Brain pericyte (primary cell): ENCODE measurements at regions not wholly inside any gene's neighbourhood (a gene's known extent, or its start where the extent isn't known, plus 50 kb on each side); places are given as distances from the start of the nearest gene placed in this dataset.
A peak's percentile ranks its signal among the peaks of the same experiment; 100 is the strongest.

ENCODE experiments used
- DNase-seq: peaks from one replicate; pipeline ENCODE4 v3.0.0-alpha.2; 2012; ENCODE audit warnings: low read depth, low spot score

DNA sequence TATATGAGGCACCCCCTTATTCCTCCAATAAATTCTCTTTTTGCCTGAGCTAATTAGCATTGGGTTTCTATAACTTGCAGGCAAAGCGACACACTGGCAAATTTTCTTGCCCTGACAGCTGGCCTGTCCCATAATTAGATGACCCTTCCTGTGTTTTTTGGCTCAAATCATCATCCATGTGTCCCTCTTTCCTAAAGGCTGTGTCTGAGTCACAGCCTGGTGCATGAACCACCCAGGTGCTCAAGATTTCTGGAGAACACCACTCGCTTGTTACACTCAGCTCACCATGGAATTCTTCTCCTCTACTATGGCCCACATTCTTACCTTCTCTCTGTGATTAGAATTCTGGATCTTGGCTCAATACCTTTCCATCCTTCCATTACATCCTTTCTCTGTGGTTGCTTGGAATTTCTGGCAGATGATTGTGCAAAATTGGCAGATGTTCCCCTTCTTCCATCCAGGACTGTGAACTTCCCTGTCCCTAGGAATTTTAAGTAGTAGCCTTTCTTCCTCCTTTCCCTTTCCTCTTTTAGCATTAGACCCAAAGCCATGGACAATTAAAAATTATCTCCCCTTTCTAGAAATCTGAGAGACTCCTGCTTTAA, 116.0 kb upstream of the ANKRD1 start:
- DNase-seq: no peak

DNA sequence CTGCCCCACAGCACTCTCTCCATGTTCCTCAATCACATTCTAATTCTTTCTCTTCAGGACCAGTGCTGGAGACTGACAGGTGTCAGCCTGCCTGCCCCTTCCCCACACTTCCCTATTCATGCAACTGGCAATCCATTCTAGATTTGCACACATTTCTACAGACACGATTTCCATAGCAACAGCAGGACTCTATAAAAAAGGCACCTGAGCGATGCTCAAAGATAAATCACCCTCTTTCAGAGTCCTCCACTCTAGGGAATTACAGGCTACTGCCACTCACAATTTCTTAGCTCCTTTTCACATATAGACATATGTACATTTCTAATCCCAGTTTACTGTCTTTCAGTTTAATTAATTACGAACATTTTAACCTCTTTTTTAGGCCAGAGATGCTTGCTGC, 118.1 kb upstream of the ANKRD1 start:
- no peak for DNase-seq

DNA sequence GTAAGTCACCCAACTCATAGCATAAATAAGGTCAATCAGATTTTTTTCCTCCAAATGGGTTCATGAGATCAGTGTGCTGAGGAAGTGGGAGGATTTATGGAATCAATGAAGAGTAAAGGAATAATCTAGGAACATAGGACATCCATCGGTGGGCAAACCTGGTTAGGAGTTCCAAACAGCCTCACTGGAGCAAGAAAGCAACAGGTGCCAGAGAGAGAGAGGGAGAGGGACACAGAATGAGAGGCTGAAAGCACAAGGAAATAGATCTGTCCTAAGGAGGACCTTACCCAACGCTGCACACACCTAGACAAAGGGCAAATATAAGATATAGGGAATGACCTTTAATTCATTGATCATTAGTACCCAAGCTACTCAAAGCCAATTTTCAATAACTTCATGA, 119.5 kb upstream of the ANKRD1 start:
- DNase-seq: no peak

DNA sequence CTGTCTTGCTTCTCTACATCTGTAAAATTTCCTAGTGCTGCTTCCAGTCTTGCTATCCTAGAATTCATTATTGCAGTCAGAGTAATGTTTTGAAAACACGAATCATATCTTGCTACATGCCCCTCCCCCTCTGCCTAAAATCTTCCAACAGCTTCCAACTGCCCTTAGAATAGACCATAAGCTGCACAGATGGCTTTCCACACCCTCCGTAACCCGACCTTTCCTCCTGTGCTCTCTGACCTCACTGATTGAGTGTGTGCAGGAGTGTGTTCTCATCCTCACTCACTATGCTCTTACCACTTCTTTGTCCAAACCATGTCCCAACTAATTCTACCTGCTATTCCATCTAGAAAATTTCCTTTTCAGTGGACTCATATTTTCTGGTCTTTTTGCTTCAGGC, 121.2 kb upstream of the ANKRD1 start:
- no peak for DNase-seq

DNA sequence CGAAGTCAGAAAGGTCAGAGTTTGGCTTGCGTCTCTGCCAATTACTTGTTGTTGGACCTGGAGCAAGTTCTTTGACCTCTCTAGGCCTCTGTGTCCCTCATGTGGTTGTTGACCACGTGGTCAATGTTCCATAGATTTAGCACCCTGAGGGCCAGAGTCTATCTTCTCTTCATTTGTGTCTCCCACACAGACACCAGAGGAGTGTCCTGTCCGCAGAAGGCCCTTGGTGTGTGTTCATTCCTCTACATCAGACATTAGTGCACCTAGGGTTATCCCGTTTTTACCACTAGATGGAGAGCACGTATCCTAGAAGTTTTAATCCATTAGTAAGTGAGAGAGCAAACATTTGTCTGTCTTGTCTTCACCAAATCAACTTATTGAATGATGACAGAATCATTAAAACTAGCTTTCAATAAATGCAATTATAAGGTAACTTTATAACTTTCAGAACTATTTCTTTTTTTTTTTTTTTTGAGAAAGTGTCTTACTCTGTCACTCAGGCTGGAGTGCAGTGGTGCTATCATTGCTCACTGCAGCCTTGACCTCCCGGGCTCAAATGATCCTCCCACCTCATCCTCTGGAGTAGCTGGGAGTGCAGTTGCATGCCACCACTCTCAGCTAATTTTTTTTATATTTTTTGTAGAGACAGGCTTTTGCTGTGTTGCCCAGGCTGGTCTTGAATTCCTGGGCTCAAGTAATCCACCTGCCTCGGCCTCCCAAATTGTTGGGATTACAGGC, 122.5 kb upstream of the ANKRD1 start:
- DNase-seq: no peak

DNA sequence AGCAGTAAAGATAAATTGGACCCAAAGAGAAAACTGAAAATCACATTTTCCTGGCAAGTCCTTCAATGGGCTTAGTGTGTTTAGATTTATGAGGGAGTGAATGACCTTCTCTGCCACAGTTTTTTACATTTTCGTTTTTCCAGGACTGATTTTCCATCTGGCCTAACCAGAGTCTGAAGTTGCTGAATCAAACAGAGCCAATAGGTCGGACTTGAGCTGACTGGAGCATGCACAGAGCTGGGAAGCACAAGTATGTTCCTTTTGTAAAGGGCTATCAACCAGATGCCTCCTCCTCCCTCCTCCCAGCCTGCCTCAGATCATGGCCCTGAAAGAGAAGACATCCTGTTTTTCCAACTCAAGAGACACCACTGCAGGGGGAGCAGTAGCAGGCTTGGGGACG, 126.0 kb upstream of the ANKRD1 start:
- no peak for DNase-seq

DNA sequence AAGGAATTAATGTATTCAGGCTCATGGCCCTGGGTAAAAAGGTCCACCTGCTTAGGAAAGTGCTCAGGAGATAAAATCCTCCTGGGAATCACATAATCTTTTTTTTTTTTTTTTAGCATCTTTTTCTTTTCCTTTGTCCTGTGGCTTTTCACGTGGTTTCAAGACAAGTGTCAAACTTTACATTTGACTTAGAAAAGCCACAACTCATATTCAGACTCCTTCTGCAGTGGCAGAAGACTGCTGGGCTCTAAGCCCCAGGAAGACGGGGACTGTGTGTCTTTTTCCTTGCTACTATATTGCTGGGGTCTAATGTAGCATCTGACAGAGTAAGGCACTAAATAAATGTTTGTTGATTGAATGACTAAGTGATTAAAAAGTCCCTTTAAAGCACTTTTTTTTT, 127.5 kb upstream of the ANKRD1 start:
- no peak for DNase-seq

DNA sequence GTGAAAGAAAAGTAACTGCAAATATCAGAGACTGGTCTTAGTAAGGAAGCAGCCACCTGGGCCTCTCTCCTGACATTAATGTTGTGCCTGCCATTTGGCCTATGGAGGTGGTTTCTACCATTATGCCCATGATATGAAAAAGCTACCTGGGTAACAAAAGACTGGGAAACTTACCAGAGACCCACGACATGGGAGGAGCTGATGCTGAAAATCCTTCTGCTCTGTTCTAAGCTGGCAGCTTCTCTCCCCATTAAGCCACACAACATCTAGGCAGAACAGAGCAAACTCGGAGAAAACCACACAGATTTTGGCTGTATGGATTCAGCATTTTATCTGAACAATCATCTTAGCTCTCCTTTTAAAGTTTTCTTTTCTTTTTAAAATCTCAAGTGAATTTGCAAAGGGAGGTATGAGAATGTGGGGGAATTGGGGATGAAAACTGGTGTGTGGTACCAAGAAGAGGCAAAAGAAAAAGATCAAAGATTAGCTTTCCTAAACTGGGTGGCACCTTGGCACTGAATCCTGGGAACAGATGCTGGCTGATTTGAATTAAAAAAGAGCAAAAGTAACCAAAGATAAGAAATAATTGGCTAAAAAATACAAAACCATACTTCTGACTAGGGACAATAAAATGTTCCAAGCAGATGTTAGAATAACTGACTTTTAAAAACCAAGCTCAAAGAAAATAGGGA, 128.6 kb upstream of the ANKRD1 start:
- no peak for DNase-seq

DNA sequence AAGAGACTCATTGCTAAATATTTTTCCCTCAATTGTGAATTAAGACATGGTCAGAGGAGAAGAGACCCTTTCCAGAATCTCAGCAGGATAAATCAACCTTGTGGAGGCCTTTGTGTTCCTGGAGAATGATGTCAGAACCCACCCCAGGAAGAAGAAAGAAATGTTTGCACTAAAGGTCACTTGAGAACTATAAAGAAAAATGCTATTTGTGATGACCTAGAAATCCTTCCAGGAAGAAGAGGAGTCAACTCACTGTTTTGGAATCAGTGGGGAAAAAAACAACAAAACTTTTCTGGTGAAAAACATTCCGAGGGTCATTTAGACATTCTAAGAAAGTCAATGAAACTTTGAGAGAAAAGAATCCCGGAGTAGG, 129.1 kb upstream of the ANKRD1 start:
- peak; percentile 50 for DNase-seq

DNA sequence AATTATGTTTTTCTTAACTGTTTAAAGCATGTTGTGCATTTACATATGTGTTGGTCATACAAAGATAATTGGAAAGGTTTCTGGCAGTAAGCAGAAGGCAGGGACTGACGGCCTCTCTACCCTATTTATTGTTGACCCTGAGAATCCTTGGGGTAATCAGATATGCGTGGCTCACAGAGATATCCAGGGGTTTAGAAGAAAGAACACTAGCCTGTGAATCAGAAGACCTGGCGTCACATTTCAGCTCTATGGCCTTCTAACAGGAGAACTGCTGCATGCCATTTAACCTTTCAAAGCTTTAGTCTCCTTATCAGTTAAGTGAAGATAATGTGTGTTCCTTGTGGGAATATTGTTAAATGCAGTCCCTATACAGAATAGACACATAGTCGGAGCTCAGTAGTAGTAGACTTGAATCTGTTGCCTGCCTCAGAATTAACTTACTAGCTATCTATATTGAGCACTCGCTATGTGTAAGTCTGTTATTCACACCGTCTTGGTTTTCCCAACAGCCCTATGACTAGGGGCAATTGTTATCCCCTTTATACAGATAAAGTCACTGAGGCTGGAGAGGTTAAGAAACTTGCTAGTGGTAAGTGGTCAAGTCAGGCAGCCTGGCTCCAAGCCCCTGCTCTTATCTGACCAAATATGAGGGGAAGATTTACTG, 129.6 kb upstream of the ANKRD1 start:
- no peak for DNase-seq

DNA sequence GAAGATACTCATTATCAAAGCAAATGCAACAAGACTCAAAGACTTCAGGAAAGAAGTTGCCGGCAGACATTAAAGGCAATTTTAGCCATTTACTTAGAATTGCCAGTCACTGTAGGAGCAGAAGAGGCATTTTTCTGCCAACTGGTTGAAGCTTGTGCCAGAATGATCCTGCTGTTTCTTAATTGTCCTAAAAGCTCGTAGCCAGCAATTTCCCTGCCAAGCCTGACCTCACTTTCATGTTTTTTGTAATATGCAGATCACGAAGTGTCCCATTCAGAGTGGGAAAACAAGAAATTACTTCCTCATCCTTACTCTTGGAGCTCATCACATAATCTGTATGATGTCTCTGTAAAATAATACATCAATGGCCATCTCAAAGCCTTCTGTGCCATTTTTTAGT, 130.9 kb upstream of the ANKRD1 start:
- no peak for DNase-seq

DNA sequence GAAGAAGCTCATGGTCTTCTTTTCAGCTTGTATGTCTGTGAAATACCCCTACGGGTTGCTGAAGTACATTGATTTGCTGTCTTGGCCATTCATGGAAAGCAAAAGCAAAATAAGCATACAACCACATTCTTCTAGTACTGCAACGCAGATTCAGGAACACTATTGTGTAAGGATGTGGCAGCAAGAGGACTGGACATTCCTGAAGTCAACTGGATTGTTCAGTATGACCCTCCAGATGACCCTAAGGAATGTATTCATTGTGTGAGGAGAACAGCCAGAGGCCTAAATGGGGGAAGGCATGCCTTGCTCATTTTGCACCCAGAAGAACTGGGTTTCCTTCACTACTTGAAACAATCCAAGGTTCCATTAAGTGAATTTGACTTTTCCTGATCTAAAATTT, 133.4 kb upstream of the ANKRD1 start:
- DNase-seq: no peak

DNA sequence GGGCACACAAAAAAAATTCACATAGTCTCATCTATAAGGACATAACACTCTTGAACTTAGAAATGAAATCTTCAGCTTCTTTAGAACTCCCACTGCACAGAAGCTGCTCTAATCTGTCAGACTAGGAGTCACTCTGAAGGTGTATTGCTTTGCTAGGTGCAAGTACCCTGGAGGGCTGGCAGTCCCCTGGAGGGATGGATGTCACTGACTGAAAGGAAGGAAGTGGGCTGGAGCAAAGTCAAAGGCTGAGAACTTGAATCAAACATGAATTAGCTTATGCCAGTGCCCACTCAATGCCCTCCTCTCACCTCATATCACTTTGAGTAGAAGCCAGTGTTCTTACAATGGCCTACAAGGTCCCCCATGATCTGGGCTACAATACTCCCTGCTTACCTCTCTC, 140.3 kb upstream of the ANKRD1 start:
- DNase-seq: no peak

DNA sequence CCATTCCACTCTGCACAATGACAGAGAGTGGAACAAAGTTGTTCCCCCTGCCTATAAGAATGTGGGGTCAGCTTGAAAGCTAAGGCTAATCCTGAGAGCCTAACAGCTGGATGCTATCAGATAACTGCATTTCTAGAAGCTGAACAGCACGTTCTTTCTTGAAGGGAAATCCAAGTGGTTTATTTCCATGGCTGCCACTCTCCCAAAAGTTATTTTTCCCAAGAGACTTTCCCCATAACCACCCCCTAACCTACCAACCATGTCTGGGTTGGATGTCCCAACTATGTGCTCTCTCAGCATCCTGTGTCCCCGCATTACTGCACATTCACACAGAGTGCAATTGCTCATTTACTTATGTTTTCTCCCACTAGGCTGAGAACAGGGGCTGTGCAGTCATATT, 140.7 kb upstream of the ANKRD1 start:
- no peak for DNase-seq

DNA sequence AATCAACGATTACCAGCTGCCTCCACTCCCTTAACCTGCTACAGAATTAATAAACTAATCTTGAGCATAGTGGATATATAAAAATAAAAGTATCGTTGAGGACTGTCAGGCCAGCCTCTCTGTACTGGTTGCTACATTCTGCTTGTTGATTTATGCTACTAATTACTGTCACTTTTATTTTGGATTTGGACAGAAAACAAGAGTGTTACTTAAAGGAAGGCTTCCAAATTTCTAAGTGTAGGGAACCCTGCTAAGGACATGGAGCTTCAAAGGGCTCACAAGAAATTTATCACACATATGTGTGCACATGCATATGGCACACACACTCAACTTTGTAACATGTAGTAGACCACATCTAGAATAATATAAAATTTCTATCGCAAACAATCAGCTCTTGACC, 141.2 kb upstream of the ANKRD1 start:
- DNase-seq: no peak

DNA sequence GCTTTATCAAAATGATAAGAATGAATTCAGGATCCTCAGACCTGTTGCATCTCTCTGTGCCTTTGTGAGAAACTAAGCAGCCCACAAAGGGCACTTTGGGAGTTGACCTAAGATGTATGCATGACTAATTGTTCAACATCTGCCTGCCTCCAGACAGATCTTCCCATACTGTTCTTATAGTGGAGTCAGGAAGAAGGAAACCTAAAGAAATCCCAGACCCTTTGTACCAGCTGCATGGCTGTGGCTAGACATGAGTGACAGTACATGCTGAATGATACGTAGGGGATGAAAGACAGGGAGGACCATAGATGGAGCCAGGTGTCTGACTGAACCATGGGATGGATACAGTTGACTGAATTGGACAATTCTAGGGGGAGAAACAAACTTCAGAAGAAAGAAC, 148.7 kb upstream of the PCGF5 start:
- DNase-seq: no peak

DNA sequence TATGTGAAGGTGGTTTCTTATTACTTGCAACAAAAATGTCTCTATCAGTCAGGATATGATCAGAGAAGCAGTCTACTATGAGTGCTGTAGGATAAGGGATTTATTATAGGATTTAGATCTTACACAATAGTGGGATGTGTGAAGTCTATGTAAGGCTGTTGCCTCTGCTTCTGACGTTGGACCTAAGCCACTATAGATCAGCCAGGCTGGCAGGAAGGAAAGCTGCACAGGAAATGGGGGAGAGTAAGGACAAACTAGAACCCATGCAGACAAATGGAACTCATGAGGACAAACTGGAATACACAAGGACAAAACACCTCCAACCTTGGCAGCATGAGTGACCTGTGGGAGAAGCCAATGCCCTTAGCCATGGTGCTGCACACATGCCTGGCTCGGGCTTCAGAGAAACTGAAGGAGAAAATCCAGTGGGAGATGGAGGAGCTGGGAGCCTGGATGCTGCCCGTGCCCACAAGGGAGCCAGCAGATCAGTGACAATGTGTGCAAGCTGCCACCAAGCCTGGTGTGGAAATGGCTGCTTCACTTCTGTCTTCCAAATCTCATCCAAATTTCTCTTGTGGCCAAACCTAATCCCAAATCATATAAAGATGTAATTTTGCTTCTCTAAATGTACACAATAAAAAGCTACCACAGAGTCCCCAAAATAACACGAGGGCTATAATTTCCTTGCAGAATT, 147.0 kb upstream of the PCGF5 start:
- DNase-seq: no peak

DNA sequence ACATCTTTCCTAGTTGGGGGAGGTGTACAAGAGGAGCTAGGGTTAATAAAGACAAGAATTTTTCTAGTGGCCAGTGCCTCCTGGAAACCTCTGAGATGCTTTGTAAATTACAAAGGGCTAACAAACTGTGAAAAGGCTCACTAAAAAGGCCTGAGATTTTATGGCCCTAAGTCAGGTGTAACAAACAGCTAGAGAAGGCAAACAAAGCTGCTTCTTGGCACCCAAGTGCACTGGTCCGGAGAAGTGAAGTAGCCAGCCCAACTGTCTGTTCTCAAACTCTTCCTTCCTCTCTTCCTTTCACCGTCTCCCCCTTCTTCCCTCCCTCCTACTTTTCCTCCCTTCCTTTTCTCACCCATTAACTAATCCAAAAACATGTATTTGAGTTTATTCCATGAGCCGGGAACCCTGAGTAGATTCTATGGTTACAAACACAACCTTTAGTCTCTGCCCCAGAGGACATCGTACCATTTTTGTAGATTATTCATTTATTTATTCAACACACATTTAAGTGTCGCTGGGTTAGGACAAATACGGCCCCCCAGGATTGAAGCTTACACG, 143.4 kb upstream of the PCGF5 start:
- no peak for DNase-seq

DNA sequence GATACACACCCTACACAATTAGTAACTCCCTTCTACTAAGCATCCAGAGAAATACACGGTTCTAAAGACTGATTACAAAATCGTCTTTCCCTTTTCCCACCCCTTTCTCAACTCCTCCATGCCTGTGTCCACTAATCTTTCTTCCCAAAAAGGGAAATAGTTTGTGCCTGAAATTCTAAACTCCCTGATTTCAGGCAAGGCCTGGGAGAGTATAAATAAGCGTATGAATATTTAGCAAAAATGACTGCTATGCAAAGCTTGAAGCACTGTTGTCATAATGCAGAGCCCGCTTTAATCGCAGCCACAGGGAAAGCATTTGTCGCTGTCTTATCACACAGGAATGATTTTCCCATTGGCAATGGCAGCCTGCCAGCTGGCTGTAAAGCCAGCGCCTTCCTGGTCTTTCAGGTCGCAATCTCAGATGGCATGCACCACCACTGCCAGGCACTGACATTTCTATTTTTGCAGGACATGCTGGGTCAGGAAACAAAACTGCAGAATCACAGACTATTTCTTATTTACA, 142.9 kb upstream of the PCGF5 start:
- no peak for DNase-seq

DNA sequence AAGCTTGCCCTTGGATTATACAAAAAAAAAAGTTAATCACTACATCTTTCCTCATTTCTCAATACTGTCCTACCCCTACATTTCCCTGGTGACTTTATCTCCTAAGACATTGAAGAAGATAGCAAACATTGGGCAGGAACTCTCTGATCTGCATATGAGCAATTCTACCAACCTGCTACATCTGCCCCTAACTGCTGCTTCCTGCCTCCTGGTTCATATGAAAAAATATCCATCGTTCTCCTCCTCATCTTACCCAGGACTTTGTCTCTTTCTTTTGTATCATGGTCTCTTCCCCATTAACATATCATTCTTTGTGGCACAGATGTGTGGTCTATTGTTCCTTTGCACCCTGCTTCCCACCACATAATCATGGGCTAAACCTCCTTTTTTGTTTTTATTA, 139.7 kb upstream of the PCGF5 start:
- DNase-seq: no peak

DNA sequence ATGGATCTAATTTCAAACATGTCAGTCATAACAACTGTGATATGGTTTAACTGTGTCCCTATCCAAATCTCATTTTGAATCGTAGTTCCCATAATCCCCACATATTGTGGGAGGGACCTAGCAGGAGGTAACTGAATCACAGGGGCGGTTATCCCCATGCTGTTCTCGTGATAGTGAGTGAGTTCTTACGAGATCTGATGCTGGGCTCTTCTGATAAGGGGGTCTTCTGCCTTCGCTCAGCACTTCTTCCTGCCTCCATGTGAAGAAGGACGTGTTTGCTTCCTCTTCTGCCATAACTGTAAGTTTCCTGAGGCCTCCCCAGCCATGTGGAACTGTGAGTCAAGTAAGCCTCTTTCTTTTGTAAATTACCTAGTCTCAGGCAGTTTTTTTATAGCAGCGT, 138.0 kb upstream of the PCGF5 start:
- no peak for DNase-seq
